Left lung (tissue), 4 donors: ENCODE measurements at regions not wholly inside any gene's neighbourhood (a gene's known extent, or its start where the extent isn't known, plus 50 kb on each side); places are given as distances from the start of the nearest gene placed in this dataset.

Source experiments
- ATAC-seq: fragments of 200-7000 bp; cut with Tn5 transposase; one replicate; pipeline ENCODE4 v1.9.1; 2020; ENCODE audit warnings: moderate library complexity
- DNase-seq, 4 donors: peaks; one replicate each; pipeline ENCODE4 v3.0.0-alpha.2; 2013 to 2020
- H3K27ac ChIP-seq, 2 donors: fragments of 200-600 bp; sonication (generic) in 1 of 2; one replicate each; pipeline versions ENCODE4 v1.5.0 to v1.8.0; 2020 to 2021
- H3K27me3 ChIP-seq, 2 donors: fragments of 200-600 bp; sonication (generic) in 1 of 2; one replicate each; pipeline versions ENCODE4 v1.5.0 to v1.8.0; 2020 to 2021
- H3K36me3 ChIP-seq, 2 donors: fragments of 200-600 bp; sonication (generic) in 1 of 2; one replicate each; pipeline versions ENCODE4 v1.5.0 to v1.8.0; 2020 to 2021
- H3K4me1 ChIP-seq, 2 donors: fragments of 200-600 bp; one replicate each; pipeline ENCODE4 v1.8.0; 2021
- H3K4me3 ChIP-seq, 2 donors: fragments of 200-600 bp; sonication (generic) in 1 of 2; one replicate each; pipeline versions ENCODE4 v1.5.0 to v1.8.0; 2020 to 2021; ENCODE audit warnings: mild to moderate bottlenecking in 1 of 2
- H3K9me3 ChIP-seq, 2 donors: fragments of 200-600 bp; sonication (generic) in 1 of 2; one replicate each; pipeline versions ENCODE4 v1.5.0 to v1.8.0; 2020 to 2021
- intact Hi-C, 2 donors: fragments of 100-400 bp; cut with DNase I; formaldehyde crosslinking; loops; one replicate each; pipeline versions ENCODE4 v1.11.2 to v1.14.2; 2022
- TF ChIP-seq, protein P1 (sequence below), 2 donors: fragments of 200-600 bp; sonication (generic) in 1 of 2; IDR thresholded peaks; one replicate each; pipeline versions ENCODE4 v1.5.0 to v1.8.0; 2021; ENCODE audit warnings: antibody characterized with exemption in 2 of 2
- donor health status: DM: no; HTN: yes; CAD: no.
- donor health status: DM: no; HTN: no; CAD: no.

DNA sequence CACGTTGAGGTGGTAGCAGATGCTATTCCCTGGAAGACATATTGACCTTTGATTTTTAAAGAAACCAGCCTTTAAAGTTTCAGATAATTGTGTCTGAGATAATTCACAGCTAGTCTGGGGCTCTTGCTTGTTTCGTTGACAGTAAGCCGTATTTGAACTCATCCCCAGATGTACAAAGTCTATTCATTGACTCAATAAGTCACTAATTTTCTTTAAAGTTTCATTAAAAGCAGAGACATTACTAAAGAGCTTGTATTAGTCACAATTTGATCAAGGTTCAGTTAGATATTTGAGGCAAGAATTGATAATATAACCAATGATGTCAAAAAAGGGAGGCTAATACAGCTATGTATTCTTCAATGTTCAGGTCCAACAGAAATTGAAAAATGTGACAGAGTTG lies 158.0 kb downstream of the PCSK1 start:
- TF ChIP-seq, protein P1, sequence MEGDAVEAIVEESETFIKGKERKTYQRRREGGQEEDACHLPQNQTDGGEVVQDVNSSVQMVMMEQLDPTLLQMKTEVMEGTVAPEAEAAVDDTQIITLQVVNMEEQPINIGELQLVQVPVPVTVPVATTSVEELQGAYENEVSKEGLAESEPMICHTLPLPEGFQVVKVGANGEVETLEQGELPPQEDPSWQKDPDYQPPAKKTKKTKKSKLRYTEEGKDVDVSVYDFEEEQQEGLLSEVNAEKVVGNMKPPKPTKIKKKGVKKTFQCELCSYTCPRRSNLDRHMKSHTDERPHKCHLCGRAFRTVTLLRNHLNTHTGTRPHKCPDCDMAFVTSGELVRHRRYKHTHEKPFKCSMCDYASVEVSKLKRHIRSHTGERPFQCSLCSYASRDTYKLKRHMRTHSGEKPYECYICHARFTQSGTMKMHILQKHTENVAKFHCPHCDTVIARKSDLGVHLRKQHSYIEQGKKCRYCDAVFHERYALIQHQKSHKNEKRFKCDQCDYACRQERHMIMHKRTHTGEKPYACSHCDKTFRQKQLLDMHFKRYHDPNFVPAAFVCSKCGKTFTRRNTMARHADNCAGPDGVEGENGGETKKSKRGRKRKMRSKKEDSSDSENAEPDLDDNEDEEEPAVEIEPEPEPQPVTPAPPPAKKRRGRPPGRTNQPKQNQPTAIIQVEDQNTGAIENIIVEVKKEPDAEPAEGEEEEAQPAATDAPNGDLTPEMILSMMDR (IDR thresholded peaks at IDR 0.05), result no peak
- no peak for ATAC-seq
- no peak overlapping the region for H3K27ac ChIP-seq
- intact Hi-C loops, result no loop called here
- no peaks in the 10 kb centered on the region for H3K4me1 ChIP-seq
- DNase-seq, result no peak
- no peaks in the 10 kb centered on the region for H3K36me3 ChIP-seq
- peaks cover 0 to 4% of the 10 kb centered on the region in 2 donors for H3K9me3 ChIP-seq
- H3K27me3 ChIP-seq, result no peaks in the 10 kb centered on the region
- H3K4me3 ChIP-seq, result no peak overlapping the region

DNA sequence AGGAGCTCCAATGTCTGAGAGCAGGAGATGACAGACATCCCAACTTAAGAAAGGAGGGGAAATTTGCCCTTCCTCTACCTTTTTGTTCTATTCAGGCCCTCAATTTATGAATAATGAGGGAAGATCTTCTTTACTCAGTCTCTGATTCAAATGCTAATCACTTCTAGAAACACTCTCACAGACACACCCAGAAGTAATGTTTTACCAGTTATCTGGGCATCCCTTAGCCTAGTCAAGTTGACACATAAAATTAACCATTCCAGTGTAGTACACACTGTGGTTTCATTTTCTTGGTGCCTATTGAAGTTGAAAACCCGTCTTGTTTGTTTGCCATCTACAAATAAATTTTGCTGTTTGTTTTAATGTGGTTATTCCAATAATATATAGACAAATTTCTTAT lies 167.6 kb downstream of the PCSK1 start:
- Histone ChIP-seq H3K27me3 (no peaks in the 10 kb centered on the region), H3K9me3 (peaks cover 0 to 28% of the 10 kb centered on the region in 2 donors), H3K27ac (no peak overlapping the region), H3K4me1 (no peaks in the 10 kb centered on the region), H3K4me3 (no peak overlapping the region), H3K36me3 (no peaks in the 10 kb centered on the region)
- TF ChIP-seq, protein P1 (IDR thresholded peaks at IDR 0.05), result no peak
- DNase-seq, result no peak
- ATAC-seq, result no peak
- intact Hi-C loops, result no loop called here

DNA sequence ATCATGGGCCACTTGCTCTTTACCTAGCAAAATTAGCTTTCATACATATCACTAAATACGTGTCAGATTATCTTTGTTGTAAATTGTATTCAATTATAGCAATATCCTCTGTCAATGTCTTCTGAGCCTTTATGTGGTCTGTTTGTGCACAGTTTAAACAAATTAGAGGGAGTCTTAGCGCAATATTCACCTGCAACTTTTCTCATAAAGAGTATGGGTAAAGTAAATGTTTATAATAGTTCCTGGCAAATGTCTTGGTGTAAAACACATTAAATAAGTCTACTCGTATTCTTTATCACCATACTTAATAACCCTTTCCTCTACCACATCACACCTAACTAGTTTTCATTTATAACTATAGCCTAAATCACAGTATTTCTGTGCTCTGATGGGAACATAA lies 169.0 kb downstream of the PCSK1 start:
- DNase-seq, result no peak
- H3K4me3 ChIP-seq, result no peak overlapping the region
- no peak for ATAC-seq
- no peaks in the 10 kb centered on the region for H3K27me3 ChIP-seq
- TF ChIP-seq, protein P1 (IDR thresholded peaks at IDR 0.05), result no peak
- intact Hi-C loops, result no loop called here
- peaks cover 0 to 20% of the 10 kb centered on the region in 2 donors for H3K9me3 ChIP-seq
- no peak overlapping the region for H3K27ac ChIP-seq
- H3K4me1 ChIP-seq, result peaks cover 0 to 10% of the 10 kb centered on the region in 2 donors
- H3K36me3 ChIP-seq, result no peaks in the 10 kb centered on the region

DNA sequence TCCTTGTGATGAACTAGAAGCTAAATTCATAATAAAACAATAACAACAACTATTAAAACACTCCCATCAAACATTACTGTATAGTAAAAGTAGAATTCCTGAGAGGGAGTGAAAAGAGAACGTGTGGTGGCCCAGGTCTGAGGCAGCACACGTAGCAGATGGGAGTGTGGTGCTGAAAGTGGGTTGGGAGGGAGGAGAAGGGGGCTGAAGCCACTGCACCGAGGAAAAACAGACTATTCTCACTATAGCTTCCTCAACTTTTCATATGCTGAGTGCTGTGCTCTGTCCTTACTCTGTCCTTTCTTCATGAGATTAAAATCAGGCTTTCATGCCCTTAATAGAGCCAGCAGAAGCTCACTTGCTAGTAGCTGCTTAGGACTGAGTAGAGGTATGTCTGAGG lies 170.9 kb downstream of the PCSK1 start:
- ATAC-seq (no peak), DNase-seq (no peak)
- Histone ChIP-seq H3K27ac (no peak overlapping the region), H3K9me3 (peaks cover 0 to 7% of the 10 kb centered on the region in 2 donors), H3K4me3 (no peak overlapping the region), H3K27me3 (no peaks in the 10 kb centered on the region), H3K36me3 (no peaks in the 10 kb centered on the region), H3K4me1 (peaks cover 0 to 11% of the 10 kb centered on the region in 2 donors)
- intact Hi-C loops, result no loop called here
- TF ChIP-seq, protein P1 (IDR thresholded peaks at IDR 0.05), result no peak

DNA sequence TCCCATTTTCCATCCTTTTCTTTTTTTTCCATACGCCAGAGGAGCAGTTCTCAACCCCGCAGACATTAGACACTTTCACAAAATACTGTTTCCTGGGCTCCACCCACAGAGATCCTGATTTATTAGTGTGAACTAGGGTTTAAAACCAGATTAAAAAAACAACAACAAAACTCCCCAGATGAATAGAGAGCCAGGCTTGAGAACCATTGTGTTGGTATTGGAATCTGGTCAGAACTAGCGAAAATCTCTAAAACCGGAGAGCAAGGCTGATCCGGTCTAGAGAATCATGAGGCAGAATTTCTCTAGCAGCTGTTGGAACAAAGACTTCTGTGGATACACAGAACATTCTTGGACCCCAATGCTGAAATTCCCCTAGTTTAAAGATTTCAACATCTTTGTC lies 173.0 kb downstream of the PCSK1 start:
- Histone ChIP-seq H3K9me3 (no peaks in the 10 kb centered on the region), H3K4me1 (peaks cover 4 to 11% of the 10 kb centered on the region in 2 donors), H3K4me3 (no peak overlapping the region), H3K36me3 (no peaks in the 10 kb centered on the region), H3K27me3 (no peaks in the 10 kb centered on the region), H3K27ac (no peak overlapping the region)
- intact Hi-C loops, result no loop called here
- ATAC-seq, result no peak
- DNase-seq, result no peak
- TF ChIP-seq, protein P1 (IDR thresholded peaks at IDR 0.05), result no peak
